ENCODE measurements at regions not wholly inside any gene's neighbourhood (a gene's known extent, or its start where the extent isn't known, plus 50 kb on each side); places are given as distances from the start of the nearest gene placed in this dataset.

DNA sequence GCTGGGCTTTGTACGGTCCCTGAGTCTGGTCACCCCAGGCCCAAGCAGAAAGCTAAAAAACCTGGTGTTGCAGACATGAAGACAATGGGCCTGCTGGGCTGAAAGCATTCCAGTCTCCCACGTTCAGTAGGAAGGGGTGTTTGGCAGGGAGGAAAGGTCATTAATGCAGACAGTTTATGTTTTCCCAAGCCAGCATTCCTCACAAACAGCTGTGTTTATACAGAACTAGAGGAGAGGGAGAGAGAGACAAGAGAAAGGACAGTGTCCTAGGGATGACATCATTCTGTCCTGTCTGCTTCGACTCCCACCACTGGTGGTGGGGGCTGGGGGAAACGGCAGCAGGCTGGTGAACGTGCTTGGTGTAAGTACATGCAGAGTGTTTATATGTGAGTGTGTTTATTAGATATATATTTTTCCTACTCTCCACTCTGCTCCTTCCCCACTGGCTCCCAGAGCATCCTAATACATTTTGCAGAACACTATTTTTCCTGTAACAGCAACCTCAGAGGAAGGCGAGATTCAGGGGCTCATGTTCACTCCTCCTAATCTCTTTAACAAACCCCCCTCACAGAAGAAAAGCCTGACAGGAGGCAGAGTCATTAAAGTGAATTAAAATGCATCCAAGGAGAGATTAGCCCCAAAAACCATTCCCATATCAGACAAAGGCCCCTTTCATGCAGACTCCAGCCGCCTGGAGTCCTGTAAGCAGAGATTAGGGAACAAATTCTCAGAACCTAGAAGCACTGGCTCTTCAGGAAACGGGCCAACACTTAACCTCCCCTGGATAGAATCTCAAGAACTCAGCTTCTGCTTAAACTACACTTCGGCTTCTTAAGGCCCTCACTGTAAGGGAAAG lies 380.4 kb downstream of the TNS1 start:
- DNase-seq = no peak

DNA sequence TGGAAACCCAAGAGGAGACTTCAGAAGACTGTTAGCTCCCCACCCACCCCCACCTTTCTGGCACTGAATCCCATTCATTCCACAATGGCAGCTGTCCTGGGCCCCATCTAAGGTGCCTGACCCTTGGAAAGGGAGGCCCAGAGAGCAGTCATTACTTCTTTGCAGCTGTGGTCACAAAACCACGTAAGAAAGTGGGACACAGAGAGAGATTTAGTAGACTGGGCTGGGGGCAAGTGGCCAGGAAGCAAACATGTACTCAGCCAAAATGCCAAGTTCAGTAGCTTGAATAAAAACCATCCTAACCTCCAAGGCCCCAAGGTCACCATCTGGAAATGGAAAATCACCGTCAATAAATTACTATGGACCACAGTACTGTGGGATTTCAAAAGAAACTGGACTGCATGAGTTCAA lies 381.4 kb downstream of the TNS1 start:
- no peak for DNase-seq

DNA sequence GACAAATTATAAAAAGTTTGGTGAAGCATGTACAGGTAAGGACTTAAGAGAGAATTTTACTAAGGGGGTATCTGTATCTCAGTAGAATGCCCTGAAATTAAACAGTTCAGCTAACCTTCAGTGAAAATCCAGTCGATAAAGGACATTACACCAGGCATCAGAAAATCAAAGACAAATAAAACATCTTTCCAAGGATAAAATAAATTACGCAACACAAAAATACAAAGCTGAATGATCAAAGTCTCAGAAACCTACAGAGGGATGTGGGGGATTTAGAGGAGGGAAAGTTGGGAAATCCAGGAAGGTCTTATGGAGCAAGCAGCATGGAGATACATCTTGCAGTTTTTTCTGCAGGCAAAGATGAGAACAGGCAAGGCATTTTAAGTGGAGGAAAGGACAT lies 384.1 kb downstream of the TNS1 start:
- DNase-seq = no peak

DNA sequence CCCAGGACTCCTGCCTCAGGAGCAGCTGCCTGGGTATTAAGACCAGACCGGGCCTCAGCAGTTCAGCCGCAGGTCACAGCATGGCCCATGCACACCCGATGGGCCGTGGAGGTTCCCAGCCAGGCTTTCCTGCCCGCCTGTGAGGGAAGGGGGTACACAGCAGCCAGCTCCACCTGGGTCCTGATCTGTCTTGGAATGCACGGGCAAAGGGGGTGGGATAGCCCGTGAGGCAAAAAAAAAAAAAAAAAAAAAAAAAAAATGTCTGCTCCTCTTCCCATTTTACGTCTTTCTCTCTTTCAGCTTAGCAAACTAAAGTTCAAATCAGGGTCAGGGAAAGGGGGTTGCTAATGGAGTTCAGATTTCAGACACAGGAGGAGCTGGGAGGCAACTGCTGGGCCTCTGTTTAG lies 385.2 kb downstream of the TNS1 start:
- DNase-seq = no peak

DNA sequence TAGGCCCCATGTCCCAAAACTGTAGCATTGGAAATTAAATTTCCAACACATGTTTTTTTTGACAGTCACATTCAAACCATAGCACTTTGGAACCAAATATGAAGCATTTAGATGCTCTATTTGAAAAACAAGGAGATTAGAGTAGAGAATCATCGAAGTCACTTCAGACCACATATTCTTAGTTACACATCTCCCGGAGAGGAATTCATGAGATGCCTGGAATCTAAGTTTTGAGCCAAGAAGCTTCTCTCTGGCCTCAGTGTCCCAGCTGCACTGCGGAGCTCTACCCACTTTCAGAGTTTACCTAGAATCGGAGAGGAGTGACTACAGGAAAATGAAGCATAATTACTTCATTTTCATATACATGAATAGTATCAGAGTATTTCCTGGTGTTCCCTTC lies 385.9 kb downstream of the TNS1 start:
- no peak for DNase-seq

DNA sequence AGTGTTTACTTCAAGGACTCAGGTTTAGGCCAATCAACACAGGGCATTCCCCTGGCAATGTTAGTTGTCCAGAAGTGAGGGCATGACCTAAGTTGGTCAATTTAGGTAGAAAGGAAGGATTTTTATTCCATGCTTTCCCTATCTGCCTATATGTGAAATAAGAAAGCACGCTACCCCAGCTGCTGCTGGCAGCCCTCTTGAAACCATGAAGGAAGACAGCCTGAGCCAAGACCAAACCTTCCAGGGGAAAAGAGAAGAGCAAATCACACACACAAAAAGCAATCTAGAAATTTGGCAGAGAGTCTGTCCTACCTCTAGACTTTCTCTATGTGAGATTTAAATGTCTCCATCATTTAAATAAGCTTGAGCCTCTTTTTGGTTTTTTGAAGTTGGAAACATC lies 387.6 kb downstream of the TNS1 start:
- DNase-seq = no peak

DNA sequence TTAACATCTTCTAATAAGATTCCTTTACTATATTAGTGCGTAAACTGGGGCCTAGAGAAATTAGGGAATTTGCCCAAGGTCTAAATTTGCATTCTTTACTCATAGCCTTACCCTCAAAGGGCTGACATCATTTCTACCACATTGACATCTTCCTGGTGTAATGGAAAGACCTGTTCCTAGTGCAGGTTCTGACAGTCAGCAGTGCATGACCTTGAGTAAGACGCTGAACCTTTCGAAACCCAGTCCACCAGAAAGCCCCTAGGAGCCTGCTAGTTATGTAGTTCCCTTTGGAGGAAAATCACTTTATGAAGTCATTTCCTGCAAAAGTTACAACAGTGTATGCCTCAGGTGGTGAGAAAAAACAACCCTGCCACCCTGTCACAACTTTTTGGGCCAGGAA lies 388.3 kb downstream of the TNS1 start:
- peak; percentile 2 for DNase-seq

DNA sequence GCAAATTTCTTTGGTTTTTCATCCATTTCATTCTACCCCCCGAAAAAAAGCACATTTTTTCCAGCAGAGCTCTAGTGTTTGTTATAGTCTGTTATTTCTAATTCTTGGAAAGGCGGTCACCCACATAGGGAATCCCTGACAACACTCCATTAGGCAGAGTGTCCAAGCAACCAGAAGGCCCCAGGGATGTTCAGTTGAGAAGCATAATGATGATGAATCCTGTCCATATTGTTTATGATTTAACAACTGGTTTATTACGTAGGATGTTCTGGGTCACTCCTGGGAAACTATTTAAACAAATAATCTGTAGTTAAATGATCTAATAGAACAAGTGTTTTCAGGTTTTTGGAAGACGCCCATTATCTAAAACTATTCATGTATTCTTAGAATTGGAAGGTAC lies 388.7 kb downstream of the TNS1 start:
- no peak for DNase-seq

DNA sequence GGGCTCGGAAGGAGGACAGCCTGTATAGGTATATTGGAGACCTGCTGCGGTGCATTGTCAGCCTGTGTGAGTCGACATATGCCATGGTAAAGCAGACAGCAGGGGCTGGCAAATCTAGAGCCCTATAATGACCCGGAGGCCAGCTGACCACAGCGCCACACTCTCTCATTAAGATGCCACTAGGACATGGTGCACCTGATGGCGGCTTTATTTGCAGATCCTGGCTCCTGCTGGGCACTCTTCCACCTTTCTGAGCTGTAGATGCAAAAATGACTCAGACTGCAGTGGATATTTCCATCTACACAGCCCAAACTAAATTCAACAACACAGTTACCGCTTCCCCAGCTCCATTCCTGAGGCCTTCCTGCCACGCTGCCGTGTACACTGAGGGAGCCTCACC lies 389.9 kb downstream of the TNS1 start:
- no peak for DNase-seq

DNA sequence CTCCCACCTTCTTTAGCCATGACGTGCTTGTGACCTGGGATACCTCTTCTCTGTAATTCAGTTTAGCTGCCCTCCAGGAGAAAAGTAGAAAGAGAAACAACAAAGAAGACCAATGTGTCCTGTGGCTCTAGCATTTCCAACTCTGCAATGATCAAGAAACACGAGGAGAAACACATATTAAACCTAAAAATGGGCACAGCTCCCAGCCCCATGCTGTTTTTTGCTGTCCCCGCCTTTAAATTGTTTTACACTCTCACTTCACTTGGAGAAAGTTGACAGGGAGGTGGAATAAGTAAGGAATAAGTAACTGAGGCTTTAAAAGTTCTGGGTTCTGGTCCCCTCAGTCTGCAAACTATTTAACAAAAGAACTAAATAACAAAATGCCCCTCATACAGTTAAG lies 390.6 kb downstream of the TNS1 start:
- no peak for DNase-seq

DNA sequence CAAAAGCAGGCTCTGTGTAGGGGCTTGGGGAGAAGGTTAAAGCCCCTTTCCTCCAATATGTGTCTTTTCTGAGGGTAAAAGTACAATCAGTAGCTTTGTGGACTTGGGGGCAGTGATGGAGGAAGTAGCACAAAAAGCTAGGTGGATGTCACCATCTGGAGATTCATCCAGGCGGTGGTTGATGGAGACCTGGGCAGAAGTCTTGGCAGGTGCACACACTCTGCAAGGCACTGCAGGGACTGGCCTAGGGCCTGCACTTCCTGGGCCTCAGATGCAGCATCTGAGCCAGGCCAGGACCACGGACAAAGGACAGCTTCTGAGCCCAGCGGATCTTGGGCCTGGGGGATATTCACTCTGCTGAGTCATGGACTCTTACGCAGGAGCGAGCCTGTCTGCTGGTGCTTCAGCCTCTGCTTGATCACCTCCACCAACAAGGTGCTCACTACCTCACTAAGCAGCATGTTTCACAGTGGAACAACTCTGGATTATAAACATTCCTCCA lies 391.1 kb downstream of the TNS1 start:
- DNase-seq = no peak

DNA sequence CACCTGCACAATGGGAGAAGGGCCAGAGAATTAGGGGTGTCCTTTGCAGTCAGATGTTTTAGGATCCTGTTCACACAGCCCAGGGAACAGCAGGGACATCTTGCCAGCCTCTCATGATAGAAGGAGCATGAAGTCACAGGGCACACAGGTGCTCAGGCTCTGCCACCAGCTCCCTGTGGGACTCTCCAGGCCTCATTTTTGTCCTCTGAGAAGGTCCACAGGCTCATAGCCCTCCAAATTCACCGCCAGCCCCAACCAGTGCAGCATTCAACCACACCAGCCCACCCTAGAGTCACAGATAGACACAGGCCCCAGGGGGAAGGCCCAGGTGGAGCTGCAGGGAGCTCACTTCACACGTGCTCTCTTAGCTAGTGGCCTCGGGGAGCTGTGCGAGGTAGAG lies 391.7 kb downstream of the TNS1 start:
- DNase-seq = no peak

DNA sequence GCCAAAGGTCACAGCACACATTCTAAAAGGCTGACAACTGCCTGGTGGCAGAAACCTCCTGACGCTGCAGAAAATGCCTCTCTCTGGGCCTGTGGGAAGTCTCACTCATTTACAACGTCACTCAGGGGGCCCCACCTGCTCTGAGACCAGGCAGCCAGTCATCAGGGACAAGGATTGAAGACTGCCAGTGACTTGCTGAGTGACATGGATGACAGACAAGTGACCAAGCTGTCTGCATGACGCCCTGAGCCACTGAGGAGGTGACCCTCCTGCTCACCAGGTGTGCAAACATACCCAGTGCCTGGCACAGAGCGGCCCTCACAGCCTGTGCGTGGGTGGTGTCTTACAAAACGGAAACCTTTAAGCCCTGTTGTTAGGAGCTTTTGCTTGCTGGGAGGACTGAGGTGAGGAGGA lies 392.4 kb downstream of the TNS1 start:
- DNase-seq = no peak

DNA sequence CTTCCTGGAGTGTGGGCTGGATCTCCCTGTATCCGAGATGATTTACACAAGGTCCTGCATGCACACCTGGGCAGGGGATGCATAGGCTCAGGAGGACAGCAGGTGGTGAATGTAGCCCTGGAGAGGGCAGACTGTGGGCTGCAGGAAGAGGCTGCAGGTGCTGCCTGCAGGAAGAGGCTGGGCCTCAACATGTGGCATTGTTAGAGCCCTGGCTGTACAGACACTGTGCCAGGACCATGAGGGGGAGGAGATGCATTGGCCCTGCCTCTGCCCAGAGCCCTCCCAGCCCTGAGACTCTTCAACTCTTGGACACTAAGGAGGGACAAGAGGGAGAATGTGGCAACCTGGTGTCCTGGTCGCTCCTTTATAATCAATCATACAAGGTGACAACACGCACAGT lies 392.8 kb downstream of the TNS1 start:
- DNase-seq = no peak

DNA sequence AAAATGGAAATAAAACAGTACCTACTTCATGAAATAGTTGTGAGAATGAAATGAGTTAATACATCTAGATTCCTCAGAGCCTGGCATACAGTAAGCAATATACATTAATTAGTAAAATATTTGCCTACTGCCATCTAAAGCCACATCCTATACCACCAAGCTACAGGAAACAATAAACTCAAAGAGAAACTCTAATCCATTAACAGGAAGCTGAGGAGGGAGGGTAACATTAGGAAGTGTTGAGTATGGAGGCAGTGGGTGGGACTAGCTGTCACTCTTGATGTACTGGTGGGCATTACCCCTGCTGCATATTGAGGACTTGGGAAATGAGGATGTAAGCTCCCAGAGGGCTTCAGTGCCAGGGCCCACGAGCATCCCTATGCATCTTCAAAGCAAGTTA lies 396.5 kb downstream of the TNS1 start:
- DNase-seq = no peak

DNA sequence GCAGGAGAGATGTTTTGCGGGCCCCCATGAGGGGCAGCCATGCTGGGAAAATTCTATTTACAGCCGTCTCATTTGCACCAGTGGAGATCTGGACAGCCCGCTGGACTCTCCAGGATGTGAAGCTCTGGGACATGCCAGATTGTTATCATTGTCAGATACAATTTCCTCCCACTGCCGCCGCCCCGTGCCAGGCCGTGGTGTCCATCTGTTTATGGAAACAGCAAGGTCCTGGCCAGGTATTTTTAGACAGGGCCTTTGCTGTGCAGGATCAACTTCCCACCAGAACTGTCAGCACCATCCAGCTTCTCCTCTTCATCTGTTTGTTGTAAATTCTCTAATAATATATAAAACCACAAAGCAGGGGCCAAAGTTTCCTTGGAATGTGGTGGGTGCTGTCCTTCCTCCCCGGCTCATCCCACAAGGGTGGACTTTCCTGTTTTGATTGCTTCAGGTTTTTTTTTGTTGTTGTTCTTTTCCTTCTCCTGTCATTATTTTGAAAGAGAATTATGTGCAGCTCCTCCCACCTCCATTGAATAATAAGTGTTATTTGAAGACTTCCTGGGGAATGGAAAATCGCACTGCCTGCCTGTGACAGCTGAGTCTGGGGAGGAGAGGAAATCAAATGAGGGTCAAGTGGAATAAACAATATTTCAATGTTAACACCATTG lies 398.1 kb downstream of the TNS1 start:
- no peak for DNase-seq

DNA sequence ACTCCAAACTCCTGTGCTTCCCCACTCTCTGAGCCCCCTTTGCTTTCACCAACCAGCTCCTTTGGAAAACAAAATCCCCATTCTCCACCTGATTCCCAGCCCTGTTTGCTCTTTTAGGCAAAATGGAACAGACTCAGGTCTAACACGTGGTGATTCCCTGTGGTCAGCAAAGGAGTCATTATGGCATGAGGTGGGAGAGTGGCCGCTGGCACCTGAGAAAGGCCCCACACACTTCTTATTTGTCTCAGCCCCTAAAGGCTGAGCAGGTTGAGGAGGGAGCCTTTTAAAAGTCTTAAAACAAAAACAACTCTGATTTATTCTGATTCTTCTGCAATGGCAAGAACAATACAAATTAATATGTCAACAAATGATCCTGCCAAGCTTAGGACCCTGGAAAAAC lies 401.2 kb downstream of the TNS1 start:
- DNase-seq = no peak

DNA sequence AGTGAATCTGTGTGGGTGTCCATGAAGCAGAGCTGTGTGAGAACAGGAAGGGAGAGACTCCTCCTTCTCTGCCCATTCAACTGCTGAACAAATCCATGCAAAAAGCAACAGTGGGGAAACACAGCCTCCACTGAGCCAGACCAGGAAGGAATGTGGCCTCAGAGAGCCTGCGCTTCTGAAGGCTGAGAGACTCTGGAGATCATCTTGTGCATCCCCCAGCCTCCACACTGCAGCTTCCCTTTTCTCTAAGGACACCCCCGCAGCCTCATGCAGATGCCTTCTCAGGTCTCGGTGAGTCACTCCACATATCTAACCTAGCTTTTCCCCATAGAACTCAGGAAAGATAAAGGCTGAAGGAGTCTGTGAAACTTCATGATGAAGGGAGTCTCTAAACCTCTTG lies 402.9 kb downstream of the TNS1 start:
- DNase-seq = no peak

DNA sequence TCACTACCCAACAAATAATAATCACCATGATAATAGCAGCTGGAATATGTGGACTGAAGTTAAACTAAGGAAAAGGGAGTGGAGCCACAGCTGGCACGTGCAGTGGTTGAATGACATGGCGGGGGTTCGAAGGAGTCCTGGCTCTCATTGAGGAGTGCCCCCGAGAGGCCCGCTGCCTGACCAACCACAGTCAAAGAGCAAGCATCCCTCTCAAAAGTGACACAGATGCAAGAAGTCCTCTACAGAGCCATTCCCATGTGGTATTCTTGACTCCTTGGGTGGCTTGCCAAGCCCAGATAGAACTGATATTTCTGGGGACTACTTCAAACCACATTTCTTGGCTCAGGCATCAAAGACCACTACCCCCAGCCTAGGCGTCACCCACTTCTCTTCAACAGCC lies 405.1 kb downstream of the TNS1 start:
- DNase-seq = no peak

DNA sequence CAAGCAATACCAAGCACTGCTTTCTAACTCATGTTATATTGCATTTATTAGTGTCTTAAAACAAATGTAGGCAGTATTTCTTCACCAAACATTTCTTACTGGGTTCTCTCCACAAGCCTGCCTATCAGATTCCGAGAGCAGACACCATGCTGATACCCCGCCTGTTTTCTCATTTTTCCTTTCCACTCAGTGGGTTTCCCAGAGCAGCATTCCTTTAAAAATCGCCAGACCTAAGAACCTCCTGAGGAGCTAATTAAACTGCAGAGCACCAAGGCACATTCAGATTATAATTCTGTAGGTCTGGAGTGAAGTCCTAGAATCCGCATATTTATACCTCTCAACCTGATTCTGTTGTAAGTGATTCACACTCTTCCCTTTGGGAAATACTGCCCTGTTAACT lies 405.6 kb downstream of the TNS1 start:
- DNase-seq = no peak

DNA sequence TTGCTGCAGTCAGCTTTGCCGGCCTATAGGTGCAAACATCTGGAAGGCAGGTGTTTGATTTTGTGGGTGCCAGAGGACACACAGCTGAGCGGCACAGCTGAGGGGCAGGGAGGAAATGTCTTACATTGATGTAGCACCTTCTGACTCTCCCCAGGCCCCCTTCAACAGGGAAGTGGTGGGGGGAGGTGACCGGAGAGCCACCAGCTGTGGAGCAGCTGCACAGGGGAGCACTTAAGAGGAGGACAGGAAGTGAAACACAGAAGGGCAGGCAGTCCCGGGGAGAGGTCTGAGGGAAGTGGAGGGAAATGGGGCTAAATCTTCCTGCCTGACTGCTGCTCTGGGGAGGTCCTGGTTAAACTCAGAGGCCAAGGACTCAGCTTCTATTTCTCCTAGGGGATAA lies 409.1 kb downstream of the TNS1 start:
- DNase-seq = peak; percentile 21

DNA sequence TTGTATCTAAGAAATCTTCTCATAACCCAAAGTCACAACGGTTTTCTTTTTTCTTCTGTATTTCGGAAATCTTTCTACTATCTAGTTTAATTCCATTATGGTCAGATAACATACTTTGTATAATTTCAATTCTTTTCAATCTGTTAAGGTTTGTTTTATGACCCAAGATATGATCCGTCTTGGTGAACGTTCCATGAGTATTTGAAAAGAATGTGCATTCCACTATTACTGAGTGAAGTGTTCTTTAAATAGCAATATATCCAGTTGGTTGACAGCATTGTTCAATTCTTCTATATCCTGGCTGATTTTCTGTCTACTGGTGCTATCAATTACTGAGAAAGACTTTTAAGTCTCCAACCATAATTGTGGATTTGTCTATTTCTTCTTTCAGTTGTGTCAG lies 414.5 kb downstream of the TNS1 start:
- DNase-seq = no peak

DNA sequence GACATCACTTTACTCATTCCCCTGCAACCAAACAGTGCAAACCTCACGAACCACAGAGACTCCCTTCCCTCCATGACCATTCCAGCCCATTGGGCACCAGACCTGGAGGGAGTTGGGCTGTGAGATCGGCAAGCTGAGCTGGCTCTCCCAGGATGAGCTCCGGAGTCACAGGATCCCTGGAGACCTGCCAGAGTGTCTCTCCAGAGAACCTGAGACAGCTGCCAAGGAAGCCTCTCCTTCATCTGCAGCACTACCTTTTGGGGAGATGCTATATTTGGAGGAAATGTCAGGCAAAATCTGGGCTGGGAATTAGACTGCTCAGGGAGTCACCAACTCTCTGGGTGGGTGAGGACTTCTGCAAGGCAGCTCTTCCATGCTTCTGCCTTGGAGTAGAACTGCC lies 417.4 kb downstream of the TNS1 start:
- no peak for DNase-seq

DNA sequence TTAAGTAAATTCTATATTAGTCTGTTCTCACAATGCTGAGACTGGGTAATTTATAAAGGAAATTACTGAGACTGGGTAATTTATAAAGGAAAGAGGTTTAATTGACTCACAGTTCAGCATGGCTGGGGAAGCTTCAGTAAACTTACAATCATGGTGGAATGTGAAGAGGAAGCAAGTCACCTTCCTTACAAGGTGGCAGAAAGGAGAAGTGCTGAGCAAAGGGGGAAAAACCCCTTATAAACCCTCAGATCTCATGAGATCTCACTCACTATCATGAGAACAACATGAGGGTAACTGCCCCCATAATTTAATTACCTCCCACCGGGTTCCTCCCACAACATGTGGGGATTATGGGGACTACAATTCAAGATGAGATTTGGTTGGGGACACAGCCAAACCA lies 422.4 kb downstream of the TNS1 start:
- DNase-seq = peak; percentile 17

DNA sequence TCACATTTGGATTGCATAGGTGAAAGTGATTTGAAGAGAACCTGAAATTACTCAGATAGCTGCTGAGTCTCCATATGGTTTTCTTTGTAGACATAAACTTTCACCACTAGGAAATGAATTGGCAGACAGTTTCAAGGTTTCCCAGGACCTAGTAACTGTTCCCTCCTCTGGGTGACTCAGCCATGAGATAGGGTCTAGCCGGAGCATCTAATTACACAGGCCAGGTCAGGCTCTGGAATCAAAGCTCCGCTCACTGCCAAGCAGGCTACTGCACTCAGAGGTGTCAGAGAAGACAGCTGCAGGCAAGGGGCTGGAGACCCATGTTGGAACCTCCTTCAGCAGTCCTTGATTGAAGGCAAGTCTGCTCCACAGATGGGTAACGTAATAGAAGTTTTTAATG lies 429.2 kb downstream of the TNS1 start:
- no peak for DNase-seq

All from hematopoietic multipotent progenitor cell treated with erythropoietin and hydrocortisone succinate and interleukin-3 and kit ligand, for 4 days (in vitro differentiated cells).